ENCODE measurements at regions not wholly inside any gene's neighbourhood (a gene's known extent, or its start where the extent isn't known, plus 50 kb on each side); places are given as distances from the start of the nearest gene placed in this dataset.

DNA sequence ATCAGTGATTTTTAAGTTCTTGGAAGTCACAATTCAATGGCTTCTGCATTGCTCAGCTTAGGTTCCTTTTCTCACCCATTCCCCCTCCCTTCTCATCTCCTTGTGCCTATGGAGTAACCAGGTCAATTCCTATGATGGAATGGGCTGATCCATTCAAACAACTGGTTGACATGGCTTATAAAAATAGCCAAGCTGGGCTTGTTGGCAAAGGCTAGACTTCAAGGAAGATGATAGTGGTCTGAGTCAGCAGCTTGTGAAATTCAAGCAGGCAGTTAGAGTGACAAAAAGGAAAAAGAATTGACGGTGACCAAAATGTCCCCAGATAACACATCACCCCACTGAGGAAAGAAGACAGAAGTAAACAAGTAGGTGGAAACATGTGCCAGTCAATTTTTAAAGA is 119.9 kb upstream of the PCED1B start:
- TF ChIP-seq, protein P1, sequence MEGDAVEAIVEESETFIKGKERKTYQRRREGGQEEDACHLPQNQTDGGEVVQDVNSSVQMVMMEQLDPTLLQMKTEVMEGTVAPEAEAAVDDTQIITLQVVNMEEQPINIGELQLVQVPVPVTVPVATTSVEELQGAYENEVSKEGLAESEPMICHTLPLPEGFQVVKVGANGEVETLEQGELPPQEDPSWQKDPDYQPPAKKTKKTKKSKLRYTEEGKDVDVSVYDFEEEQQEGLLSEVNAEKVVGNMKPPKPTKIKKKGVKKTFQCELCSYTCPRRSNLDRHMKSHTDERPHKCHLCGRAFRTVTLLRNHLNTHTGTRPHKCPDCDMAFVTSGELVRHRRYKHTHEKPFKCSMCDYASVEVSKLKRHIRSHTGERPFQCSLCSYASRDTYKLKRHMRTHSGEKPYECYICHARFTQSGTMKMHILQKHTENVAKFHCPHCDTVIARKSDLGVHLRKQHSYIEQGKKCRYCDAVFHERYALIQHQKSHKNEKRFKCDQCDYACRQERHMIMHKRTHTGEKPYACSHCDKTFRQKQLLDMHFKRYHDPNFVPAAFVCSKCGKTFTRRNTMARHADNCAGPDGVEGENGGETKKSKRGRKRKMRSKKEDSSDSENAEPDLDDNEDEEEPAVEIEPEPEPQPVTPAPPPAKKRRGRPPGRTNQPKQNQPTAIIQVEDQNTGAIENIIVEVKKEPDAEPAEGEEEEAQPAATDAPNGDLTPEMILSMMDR (IDR thresholded peaks at IDR 0.05; ENCODE audit: insufficient read depth, low read length) = no peak
- peak; percentile 94 for DNase-seq (ENCODE audit: low read depth)
- H3K4me3 ChIP-seq (ENCODE audit: low read depth, low read length) = no peak overlapping the region

DNA sequence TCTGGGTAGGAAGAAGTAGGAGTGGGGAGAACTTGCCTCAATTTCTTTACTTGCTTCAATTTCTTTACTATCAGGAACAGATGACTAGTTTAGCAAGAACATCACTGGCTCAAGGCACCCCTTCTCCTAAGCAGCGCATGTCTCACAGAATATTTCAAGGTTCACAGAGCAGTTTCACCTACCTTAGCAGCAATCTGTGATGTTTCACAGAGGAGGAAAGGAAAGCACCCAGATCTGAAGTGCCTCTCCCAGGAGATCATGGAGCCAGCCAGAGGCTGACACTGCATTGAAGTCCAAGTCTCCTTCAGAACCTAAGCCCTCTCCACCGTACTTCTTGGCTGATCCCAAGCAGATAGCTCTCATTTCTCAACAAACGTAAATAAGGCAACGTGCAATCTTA is 118.7 kb upstream of the PCED1B start:
- TF ChIP-seq, protein P1 (IDR thresholded peaks at IDR 0.05; ENCODE audit: insufficient read depth, low read length) = no peak
- no peak overlapping the region for H3K4me3 ChIP-seq (ENCODE audit: low read depth, low read length)
- DNase-seq (ENCODE audit: low read depth) = no peak

DNA sequence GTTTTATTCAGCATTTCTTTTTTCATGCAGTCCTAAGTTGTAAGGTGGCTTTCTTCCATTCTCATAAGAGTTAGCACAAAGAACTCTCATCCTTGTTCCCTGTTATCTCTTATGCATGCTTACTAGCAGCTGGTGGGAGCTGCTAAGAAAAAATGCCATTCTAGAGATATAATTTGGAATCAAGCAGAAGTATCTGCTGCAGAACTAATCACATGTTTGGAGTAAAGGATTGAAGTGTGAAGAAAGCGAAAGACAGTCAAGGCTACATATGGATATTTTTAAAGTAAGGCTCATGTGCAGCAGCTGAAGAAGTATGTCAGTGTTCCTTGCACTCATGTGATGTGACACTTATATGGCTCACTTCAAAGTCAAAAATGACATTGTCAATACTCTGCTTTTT is 116.2 kb upstream of the PCED1B start:
- TF ChIP-seq, protein P1 (IDR thresholded peaks at IDR 0.05; ENCODE audit: insufficient read depth, low read length) = no peak
- no peak for DNase-seq (ENCODE audit: low read depth)

DNA sequence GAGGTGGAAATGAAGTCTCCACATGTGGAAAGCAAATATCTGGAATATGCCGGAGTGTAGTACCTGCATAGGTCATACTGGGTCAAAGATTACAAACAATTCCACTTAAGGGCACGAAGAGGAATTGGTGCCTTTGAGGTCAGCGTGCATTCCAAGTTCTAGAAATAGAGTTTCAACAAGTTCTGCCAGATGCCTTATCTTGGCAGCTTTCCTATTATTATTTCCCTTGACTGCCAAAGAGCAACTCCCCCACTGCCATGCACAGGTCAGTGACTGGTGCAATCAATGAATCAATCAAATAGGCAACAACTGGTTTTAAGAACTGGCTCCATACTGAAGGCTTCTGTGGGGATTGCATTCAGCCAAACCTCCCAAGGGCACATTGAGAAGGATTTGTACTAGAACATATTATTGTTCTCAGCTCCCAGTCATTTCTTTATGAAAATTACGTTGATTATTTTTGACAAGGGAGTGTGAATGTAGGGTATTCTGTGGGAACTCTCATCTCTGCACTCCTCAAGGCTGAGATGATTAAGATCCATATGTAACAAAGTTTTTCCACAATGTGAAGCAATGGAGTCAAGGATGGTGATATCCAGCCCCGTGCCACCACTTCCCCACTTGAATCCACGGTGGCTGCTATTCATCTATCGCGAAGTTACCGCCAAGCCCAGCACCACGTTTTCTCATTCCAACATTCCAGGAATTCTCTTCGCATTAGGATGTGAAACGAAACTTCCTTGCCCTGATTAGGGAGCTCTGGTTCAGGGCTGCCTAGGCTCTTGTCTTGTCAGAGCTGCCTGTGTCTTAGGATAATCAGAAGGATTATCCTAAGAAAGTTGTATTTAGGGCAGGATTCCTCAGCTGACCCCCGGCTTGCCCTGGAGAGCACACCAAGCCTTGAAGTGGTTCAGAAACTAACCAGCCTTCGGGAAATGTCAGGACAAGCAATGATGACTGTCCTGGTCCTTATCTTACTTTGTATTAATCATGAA is 115.1 kb upstream of the PCED1B start:
- peak; percentile 80 for DNase-seq (ENCODE audit: low read depth)
- TF ChIP-seq, protein P1 (IDR thresholded peaks at IDR 0.05; ENCODE audit: insufficient read depth, low read length) = no peak
- no peak overlapping the region for H3K4me3 ChIP-seq (ENCODE audit: low read depth, low read length)

More for the DNA sequence above, 116.2 kb upstream of the PCED1B start:
- H3K4me3 ChIP-seq (ENCODE audit: low read depth, low read length) = no peak overlapping the region

DNA sequence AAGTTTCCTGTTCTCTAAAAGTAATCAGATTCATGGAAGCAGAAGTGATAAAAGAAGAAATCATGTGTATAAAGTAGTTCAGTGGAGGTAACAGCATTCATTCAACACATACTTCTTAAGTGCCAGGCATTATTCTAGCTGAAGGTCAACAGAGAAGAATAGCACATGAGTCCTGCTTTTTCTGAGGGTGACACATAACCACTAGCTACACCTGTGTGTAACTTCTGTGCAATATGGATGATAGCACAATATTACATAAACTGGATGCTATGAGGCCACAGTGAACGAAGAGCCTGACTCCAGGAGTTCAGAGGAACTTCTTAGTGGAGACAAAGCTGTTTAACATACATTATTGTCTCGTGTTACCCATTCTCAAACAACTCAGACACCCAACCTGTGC is 114.3 kb upstream of the PCED1B start:
- no peak for DNase-seq (ENCODE audit: low read depth)
- TF ChIP-seq, protein P1 (IDR thresholded peaks at IDR 0.05; ENCODE audit: insufficient read depth, low read length) = no peak
- no peak overlapping the region for H3K4me3 ChIP-seq (ENCODE audit: low read depth, low read length)

DNA sequence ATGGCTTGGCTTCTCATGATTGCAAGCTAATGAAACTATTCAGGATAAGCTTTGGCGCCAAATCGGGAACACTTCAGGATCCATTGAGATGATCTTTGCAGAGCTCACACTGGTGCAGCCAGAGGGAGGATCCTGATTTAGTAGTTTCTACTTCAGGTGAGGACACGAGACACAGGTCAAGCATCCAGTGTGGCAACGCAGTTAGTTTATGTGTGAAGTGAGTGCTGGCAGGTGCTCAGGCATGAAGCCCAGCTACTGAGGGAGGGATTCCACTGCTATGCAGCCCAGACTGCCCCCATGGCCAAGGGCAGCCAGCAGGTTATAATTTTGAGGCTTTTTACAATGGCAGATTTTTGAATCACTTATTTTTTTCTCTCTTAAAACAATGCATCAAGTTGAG is 113.5 kb upstream of the PCED1B start:
- TF ChIP-seq, protein P1 (IDR thresholded peaks at IDR 0.05; ENCODE audit: insufficient read depth, low read length) = no peak
- no peak overlapping the region for H3K4me3 ChIP-seq (ENCODE audit: low read depth, low read length)
- DNase-seq (ENCODE audit: low read depth) = no peak

Measured in fibroblast of the aortic adventitia (primary cell).